ENCODE measurements at regions not wholly inside any gene's neighbourhood (a gene's known extent, or its start where the extent isn't known, plus 50 kb on each side); places are given as distances from the start of the nearest gene placed in this dataset.
"Not testable (repeated sequence)": the region's sequence is repeated elsewhere in the genome, so short reads cannot be mapped to it uniquely, and the experiment has no call there.

DNA sequence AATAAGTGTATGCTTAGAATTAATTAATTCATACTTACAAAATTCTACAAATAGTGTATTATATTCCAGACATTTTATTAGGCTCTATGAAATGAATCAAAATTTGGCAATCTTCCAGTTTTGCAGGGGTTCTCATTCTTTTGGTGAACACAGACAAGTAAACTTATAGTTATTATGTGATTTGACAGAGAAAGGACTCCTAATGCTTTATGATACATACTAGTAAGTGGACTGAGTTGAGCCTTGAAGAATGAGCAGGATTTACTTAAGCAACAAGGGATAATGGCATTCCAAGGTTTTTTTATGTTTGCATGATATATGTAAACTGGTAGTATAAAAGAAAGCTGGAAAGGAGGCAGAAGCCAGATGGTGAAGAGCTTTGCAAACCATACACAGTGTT is 145.7 kb upstream of the FERD3L start:
- no peak for DNase-seq

DNA sequence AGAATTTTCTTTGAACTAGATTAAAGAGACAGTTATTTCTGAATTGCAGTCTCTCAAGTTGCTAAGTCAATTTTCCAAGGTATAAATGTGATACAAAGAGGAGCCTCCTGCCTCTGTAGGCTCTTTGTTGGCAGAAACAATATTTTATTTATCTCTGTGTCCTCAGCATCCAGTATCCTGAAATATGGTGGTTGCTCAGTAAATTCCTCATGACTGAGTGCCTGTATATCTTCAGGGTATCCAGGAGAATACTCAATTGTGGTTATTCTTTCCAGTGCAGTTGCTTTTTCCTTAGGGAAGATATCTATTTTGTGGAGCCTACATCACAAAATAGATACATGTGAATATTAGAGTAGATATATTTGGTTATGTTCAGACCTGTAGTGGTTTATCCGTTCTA is 144.8 kb upstream of the FERD3L start:
- no peak for DNase-seq

DNA sequence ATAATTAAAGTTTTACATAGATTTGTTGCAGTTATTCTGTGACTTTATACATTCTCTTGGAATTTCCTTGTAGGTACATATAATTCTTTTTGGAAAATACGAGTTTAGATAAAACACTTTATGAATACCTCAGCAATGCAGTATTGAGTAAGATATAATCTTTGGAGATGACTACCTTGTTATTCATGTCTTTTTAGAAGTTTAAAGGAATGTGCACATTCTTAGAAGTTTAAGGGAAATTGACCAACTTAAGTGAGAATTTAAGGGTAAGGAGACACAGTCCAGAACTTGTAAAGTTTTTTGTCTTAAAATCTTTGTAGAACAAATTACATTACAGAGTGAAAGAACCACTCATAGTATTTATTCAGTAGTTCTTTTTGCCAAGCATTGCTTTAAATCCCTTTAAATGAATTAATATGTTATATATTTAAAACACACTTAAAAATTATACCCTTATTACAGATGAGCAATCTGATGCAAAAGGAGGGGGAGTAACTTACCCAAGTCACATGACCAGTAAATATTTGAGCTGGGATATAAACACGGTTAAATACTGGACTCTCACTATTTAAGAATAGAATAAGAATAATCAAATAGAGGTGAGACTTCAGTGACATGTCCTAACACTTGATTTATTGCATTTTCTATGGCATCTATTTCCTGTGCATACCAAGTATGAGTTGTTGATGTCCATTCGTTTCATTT is 139.5 kb upstream of the FERD3L start:
- DNase-seq = no peak

DNA sequence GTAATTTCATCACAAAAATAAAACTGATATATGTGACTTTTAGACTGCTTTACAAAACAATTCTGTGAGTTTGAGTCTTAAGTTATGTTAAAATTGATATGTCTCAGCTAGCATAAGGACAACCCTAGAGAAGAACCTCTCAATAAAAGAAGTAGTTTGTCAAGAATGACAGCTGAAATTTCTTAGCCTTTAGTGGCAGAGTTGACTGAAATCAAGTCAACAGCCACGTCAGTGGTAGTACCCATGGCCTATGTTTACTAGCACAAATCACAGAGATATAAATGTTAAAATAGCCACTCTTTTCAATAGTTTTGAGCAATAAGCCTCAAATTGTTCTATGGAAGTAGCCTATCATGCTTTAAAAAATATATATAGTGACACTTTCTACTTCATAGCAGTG is 138.9 kb upstream of the FERD3L start:
- DNase-seq = no peak

DNA sequence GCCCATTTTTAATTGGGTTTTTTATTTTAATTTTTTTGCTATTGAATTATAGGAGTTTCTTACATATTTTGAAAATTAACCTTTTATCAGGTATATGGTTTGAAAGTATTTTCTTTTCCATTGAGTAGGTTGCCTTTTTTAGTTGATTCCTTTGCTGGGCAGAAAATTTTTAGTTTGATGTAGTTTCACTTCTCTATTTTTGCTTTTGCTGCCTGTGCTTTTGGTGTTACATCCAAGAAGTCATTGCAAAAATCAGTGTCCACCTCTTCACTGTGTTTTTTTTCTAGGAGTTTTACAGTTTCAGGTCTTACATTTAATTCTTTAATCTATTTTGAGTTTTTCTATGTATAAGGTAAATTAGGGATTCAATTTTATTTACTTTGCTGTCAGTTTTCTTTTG is 129.8 kb upstream of the FERD3L start:
- DNase-seq = no peak

DNA sequence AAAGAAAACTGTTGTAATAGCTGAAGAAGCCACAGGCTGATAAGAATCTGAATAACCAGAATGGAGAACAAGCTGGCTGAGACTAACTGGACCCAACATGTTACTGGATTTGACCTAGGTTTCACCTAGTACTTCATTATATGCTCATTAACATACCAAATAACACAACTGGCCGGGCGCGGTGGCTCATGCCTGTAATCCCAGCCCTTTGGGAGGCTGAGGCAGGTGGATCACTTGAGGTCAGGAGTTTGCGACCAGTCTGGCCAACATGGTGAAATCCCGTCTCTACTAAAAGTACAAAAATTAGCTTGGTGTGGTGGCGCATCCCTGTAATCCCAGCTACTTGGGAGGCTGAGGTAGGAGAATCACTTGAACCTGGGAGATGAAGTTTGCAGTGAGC is 127.1 kb upstream of the FERD3L start:
- DNase-seq = not testable (repeated sequence)

DNA sequence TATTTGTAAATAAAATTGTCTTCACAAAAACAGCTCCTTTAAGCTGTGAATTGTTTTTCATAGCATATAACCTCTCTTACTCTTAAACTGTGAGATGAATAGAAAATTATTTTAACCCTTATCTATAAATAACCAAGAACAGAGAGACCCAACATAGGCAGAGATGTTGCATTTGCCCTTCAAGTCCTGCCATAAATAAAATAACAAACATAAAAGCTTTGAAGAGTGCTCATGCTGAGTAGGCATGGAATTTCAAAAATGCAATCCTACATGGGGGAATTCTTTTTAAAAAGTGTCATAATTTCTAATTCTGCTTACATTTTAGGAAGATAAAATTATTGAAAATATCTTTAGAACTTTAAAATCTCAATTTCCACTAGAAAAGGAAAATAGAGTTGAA is 124.1 kb upstream of the FERD3L start:
- no peak for DNase-seq

DNA sequence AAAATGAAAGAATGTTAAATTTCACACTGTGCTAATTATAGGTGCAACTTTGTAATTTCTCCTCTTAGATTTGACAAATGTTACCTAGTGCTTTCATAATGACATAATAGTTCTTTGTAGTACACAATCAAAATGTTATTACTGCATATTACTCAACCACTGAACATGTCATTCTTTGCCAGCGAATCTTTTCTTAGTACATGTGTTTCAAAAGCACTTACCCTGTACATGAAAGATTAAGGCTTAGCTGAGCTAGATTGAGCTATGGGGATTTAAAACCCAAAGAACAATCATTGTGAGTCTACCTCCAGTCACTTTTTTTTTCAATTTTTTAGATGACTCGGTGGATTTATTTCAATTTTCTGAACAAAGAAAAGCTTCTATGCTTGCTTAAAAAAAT is 123.5 kb upstream of the FERD3L start:
- no peak for DNase-seq

DNA sequence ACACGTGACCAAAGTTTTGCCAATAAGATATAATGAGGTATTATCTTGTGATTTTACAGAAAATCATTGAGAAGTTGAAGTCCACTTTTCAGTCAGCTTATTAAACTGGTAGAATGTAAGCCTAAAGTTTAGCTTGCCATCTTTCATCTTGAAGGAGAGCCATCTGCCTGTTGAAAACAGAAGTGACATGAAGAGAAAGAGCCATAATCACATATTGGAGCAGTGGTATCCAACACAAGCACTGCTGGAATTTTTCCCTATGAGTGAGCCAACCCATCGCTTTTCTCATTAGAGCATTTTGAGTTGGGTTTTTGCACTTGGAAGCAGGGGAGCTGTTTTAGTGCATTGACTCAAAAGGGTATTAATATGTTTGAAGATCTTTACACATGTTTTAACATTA is 117.6 kb upstream of the FERD3L start:
- DNase-seq = no peak

DNA sequence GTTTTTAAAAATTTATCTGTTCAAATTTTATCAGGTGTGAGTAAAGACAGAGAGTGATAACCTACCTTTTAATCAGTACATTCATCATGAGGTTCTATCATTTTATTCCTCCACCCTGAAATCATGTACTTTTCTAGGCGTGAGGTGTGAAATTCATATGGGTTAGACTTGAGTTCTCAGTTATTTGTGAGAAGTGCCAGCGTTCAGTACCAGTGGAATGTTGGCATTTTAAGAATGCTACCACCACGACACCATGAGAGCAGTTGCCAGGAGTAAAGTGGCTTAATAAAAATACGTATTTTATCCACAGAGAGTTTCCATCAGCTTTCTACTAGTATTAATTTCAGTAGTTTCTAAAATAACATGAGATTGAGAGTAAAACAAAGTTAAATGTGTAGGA is 104.1 kb upstream of the FERD3L start:
- DNase-seq = no peak

DNA sequence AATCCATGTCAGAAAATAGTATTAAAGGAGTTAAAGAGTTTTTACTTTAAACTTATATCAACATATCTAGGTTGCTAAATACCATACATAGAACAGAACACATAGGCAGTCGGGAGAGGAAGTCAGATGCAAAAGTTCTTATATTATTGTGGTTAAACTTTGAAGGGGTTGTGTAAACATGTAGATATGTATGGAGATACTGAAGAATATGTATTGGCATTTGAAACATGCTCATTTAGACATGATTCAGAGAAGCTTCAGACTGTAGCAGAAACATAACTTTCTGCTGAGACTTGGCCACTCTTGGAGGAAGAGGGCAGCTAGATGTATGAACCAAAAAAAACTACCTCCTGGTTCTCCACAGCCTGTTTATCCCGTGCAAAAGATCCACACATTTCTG is 103.5 kb upstream of the FERD3L start:
- DNase-seq = no peak

DNA sequence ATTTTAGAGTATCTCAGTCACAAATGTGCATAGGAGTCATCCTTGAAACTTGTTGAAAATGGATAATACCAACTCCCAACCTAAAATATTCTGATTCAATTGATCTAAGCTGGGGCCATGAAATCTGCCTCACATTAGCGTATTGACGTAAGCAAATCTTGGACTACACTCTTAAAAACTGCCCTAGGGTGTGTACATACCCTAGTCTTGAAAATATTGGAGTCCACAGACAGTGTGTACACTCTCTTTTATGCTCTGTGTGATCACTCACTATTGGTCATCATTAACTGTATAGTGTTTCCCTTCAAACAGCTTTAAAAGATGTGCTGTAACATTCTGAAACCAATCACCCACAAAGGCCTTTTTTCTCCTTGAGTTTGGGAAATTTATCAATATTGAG is 102.9 kb upstream of the FERD3L start:
- no peak for DNase-seq

DNA sequence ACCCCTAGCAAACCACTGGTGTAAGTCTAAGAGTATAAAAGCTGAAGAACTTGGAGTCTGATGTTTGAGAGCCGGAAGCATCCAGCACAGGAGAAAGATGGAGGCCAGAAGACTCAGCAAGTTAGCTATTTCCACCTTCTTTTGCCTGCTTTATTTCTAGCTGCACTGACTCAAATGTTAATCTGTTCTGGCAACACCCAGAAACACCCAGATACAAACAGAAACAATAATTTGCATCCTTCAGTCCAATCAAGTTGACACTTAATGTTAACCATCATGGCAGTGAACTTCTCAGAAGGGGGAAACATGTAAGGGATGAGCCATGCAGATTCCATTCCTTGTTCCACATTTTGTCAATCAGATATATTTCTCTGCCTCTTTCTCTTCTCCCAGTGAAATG is 101.8 kb upstream of the FERD3L start:
- DNase-seq = no peak

DNA sequence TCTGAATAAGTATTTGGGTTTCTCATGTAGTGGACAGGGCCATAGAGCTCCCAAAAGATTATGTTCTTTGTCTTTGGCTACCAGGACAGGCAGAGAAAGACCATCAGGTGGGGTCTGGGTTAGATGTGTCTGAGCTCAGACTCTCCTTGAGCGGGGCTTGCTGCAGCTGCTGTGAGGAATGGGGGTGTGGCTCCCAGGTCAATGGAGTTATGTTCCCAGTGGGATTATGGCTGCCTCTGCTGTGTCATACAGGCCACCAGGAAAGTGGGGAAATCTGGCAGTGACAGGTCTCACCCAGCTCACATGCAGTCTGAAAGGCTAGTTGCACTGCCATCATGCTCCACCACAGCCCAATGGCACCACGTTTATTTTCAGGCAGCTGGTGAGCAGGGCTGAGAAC is 97.0 kb upstream of the FERD3L start:
- no peak for DNase-seq

DNA sequence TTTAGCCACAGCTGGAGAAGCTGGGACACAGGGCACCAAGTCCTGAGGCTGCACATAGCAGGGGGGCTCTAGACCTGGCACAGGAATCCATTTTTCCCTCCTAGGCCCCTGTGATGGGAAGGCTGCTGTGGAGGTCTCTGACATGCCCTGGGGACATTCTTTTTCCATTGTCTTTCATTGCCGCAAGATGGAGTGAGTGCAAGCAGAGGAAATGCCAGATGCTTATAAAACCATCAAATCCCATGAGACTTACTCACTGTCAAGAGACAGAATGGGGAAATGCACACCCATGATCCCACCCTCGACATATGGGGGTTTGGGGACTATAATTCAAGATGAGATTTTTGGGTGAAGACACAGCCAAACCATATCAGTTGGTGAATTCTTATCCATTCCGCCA is 94.7 kb upstream of the FERD3L start:
- DNase-seq = no peak

DNA sequence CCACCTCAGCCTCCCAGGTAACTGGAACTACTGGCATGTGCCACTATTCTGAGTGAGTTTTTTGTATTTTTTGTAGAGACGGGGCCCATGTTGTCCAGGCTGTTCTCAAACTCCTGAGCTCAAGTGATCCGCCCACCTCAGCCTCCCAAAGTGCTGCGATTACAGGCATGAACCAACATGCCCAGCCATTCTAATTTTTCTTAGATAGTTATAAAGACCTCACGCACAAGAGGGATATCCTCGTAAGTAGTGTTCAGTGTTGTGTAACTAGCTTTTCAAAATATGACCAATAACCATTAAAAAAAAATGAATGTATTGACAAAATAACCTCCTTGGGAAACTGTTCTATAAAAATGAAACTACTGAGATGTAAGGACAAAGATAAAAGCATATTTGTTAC is 90.5 kb upstream of the FERD3L start:
- no peak for DNase-seq

DNA sequence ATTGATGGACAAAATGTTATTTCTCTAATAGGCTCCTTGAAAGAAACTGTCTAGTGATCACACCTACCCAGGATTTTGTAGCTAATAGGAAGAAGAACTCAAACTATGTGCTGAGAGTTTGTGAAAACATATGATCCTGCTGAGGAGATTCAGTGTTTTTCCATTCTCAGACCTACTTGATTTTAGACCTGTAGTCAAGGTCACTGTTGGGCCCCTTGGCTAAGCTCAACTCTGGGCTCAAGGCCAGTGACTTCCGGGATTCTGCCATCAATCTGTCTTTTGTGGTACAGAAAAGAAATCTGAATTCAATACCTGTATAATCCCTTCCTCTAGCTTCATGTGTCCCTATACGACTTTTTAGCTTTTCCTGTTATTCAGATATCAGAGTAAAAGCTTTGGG is 79.7 kb upstream of the FERD3L start:
- no peak for DNase-seq

DNA sequence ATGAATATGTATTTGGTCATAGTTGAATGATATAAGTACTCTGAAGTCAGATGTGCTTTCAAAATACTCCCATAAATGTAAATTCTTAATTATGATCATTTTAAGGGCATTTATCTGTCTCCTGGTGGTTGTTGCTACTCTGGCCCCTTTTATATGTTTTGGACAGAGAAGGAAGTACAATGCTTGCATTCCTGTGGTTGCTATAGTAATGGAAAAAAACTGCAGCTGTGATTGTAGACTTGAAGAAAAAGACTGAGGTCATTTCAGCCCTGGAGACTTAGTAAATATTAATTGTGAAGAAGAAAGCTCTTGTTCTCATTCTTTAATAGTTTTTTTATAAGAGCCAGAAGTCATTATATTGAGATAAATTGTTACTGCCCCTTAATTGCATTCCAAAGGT is 70.2 kb upstream of the FERD3L start:
- DNase-seq = no peak

DNA sequence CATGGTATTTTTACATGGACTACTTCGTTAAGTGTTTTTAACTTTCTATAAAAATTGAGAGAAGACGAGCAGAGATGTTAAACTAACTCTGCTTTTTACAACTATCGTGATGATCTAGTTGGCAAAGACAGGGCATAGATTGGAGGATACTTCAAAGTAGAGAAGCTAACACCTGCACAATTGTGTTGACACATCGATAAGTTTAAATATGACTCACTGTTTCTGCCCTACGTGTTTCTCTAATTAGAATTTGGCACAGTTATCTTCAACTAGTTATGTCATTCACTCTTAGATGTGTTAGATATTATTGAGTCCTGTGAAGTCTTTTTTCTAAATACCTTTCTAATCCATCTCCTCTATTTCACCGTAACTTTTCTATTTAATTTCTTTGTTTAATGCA is 68.5 kb upstream of the FERD3L start:
- DNase-seq = no peak

DNA sequence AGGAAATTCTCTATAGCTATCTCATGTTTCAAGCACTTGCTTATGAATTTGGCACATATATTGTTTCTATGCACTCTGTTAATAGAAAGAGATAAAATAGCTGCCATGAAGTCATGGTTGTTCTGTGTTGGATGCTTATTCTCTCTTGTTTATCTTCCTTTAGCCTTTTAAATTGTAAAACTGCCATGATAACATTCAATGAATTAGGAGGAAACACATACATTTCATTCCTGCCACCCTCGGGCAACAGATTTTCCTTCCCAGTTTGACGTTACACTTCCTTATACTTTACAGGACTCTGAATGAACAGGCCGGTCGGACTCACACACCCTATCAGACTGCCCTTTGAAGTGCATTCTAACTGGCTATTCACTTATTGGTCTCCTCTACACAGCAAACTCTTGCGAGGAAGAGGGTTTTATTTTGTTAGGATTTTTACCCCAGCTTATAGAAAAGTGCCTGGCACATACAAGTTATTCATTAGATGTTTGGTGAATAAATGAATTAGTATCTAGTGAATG is 65.7 kb upstream of the FERD3L start:
- DNase-seq = no peak

DNA sequence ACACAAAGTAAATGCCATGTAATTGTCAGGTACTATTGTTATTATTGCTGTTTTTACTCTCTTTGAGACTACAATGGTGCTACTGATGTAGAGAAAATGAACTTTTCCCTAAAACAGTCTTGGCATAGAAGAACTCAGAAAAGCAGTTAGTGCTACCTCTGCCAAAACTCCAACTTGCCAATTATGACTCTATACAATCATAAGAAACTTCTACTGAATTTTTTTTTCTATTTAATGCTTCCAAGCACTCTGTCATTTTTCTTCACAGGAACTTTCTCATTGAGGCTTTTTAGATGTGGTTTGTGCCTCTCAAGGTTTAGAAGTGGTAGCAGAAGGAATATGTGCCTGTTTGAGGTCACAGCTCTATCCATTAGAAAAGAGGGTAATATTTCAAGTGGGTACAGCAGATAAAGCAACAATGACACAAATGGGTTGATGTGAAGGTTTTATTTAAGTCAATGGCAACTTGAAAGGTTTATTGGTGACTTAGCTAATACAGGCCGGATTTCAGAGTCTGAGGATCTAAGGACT is 64.0 kb upstream of the FERD3L start:
- no peak for DNase-seq

DNA sequence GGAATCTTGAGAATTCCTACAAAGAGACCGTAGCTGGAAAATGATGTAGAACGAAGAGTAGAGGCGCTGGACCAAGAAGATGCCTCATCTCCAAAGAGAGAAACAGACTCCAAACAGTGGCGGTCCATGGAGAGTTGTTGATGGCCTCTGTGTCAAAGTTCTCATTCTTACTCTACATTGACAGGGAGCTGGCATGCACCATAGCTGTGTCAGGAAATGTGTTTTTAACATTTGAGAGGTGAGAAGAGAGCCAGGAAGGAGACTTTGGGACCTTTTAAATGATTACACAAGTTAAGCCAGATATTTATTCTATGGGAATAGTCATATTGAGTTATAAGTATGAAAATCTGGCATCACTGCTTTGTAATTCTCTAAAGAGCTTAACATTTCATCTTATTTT is 61.5 kb upstream of the FERD3L start:
- DNase-seq = no peak

DNA sequence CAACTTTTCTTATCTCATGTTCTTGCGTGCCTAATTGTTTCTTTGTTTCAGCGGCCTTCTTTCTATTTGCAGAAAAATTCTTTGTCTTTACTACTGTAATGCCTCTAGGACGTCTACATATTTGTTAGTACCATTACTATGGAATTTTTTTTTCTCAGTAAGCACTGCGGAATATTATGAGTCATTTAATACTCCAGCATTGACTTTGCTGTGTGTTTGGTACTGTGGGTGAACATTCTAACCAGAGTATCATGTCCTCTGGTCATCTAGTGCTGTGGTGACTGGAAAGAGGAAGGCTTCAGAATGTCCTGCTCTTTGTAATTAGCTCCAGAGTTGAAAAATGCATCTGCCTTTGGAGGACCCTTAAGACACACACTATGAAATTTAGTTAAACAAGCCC is 58.5 kb upstream of the FERD3L start:
- DNase-seq = no peak

DNA sequence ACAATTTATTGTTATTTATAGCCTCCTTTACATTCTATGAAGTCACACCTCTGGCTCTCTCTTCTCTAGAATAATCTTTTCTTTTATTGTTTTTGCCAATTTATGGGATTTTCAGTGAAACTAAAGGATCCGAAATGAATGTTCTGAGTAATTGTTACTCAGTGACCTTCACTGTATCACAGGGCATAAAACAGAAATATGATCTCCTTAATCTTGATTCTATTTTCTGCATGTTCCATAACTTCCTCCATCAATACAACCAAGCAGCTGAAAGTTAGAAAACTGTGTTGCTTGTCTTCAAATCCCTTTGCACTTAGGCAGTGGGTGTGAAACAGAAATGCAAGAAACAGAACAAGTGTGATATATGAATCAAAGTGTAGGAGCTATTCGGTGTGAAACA is 57.4 kb upstream of the FERD3L start:
- DNase-seq = no peak
